ENCODE measurements at regions not wholly inside any gene's neighbourhood (a gene's known extent, or its start where the extent isn't known, plus 50 kb on each side); places are given as distances from the start of the nearest gene placed in this dataset.

GRCh38 chr10:33100781-33101391, 142.9 kb upstream of the ITGB1 start:
- no peak overlapping the region for H3K27ac ChIP-seq (ENCODE audit: insufficient read length, low read depth, low read length)

More at GRCh38 chr10:33100781-33101391, 142.9 kb upstream of the ITGB1 start:
- no peak overlapping the region for H3T11ph ChIP-seq (ENCODE audit: low read length)
- H3K36me3 Mint-ChIP-seq (ENCODE audit: insufficient read depth in 1 of 3, low read depth in 3 of 3), result peaks cover 5 to 33% (median 15%) of the 10 kb centered on the region in 3 experiments
- H4K20me1 ChIP-seq (ENCODE audit: control insufficient read depth, insufficient read depth, insufficient read length), result no peaks in the 10 kb centered on the region
- no peak overlapping the region for H2BK120ac ChIP-seq (ENCODE audit: low read depth, low read length, poor library complexity, severe bottlenecking)
- no peaks in the 10 kb centered on the region for H3K23me2 ChIP-seq (ENCODE audit: insufficient read length, low read depth, low read length, poor library complexity, severe bottlenecking)
- no peaks in the 10 kb centered on the region for H3K79me1 ChIP-seq (ENCODE audit: insufficient read depth, low read depth, low read length, poor library complexity, severe bottlenecking)
- H3K4ac ChIP-seq (ENCODE audit: low read depth, low read length), result no peak overlapping the region
- no peak overlapping the region for H2BK20ac ChIP-seq (ENCODE audit: low read depth, low read length, poor library complexity, severe bottlenecking)
- H3K23ac ChIP-seq (ENCODE audit: insufficient read length, low read depth, low read length), result no peak overlapping the region
- H2BK15ac ChIP-seq (ENCODE audit: low read depth, low read length), result no peak overlapping the region
- H3K27me3 Mint-ChIP-seq (ENCODE audit: low read depth), result no peaks in the 10 kb centered on the region; the same call in 1 of the 2 replicates
- H2BK5ac ChIP-seq (ENCODE audit: insufficient read length, low read length), result no peak overlapping the region
- no peak for DNase-seq
- H3K4me1 ChIP-seq (ENCODE audit: insufficient read depth, low read length), result peaks cover 4% of the 10 kb centered on the region; the same call in 1 of the 2 replicates
- no peak overlapping the region for H2BK12ac ChIP-seq (ENCODE audit: insufficient read length, low read depth, low read length)
- no peak overlapping the region for H3K4me2 ChIP-seq (ENCODE audit: insufficient read depth, insufficient read length, low read length)
- H3K79me2 ChIP-seq (ENCODE audit: insufficient read depth, low read length), result no peaks in the 10 kb centered on the region
- H3K27ac Mint-ChIP-seq, result no peak overlapping the region; a peak in 1 of 7 replicates
- peak overlapping the region; percentile 62 for H2AFZ ChIP-seq (ENCODE audit: low read length)
- no peak overlapping the region for H4K5ac ChIP-seq (ENCODE audit: insufficient read length, low read depth, low read length)
- no peak overlapping the region for H4K8ac ChIP-seq (replicated peaks; ENCODE audit: insufficient read length, low read depth, low read length)
- TF ChIP-seq CTCF (conservative IDR thresholded peaks at IDR 0.05), result no peak
- H3K14ac ChIP-seq (ENCODE audit: insufficient read depth, low read length), result no peak overlapping the region
- H2AK5ac ChIP-seq (ENCODE audit: insufficient read length, low read length), result no peak overlapping the region
- H3K27me3 ChIP-seq (ENCODE audit: insufficient read depth, low read length), result no peaks in the 10 kb centered on the region
- no CpG with 5 or more reads among the region's 1 CpG for WGBS (ENCODE audit: extremely low coverage, insufficient read length, low lambda C conversion rate)
- no peak overlapping the region for H3K18ac ChIP-seq (ENCODE audit: insufficient read length, low read depth, low read length)
- H3K9me3 Mint-ChIP-seq, result peaks cover 24 to 29% of the 10 kb centered on the region in 2 experiments
- H3K9me3 ChIP-seq (ENCODE audit: control insufficient read depth, low read depth, low read length), result peaks cover 10% of the 10 kb centered on the region
- H4K91ac ChIP-seq (ENCODE audit: insufficient read length, low read depth, low read length), result no peak overlapping the region
- no peak overlapping the region for H3K9ac ChIP-seq (ENCODE audit: extremely low read depth, insufficient read length, low read length)
- no peak overlapping the region for H3K4me3 Mint-ChIP-seq
- H3K4me1 Mint-ChIP-seq, result peaks cover 12 to 14% of the 10 kb centered on the region in 2 experiments
- no peak overlapping the region for H3K56ac ChIP-seq (ENCODE audit: insufficient read length, low read depth, low read length)

All from H9 (cell line).